SU-DHL-6 (cell line): ENCODE measurements at regions not wholly inside any gene's neighbourhood (a gene's known extent, or its start where the extent isn't known, plus 50 kb on each side); places are given as distances from the start of the nearest gene placed in this dataset.

Source experiments
- CTCF ChIP-seq: fragments of 200-600 bp; sonication (generic); IDR thresholded peaks from one replicate; pipeline ENCODE4 v1.5.1; 2017; ENCODE audit warnings: antibody characterized with exemption, mild to moderate bottlenecking, low read length, moderate library complexity; ENCODE audit not compliant: insufficient read depth, poor library complexity, severe bottlenecking
- EZH2phosphoT487 ChIP-seq: fragments of 200-600 bp; sonication (generic), shearing (Covaris generic); conservative IDR thresholded peaks from 2 replicates; pipeline ENCODE4 v1.6.1; 2018; ENCODE audit warnings: mild to moderate bottlenecking, antibody characterized with exemption, low read length, moderate library complexity, mixed read lengths

GRCh38 chr14:83887866-83888265 lies 1642.1 kb upstream of the FLRT2 start:
- TF ChIP-seq CTCF (no peak), EZH2phosphoT487 (no peak)
